ENCODE measurements at regions not wholly inside any gene's neighbourhood (a gene's known extent, or its start where the extent isn't known, plus 50 kb on each side); places are given as distances from the start of the nearest gene placed in this dataset.

- TF ChIP-seq, protein P1, sequence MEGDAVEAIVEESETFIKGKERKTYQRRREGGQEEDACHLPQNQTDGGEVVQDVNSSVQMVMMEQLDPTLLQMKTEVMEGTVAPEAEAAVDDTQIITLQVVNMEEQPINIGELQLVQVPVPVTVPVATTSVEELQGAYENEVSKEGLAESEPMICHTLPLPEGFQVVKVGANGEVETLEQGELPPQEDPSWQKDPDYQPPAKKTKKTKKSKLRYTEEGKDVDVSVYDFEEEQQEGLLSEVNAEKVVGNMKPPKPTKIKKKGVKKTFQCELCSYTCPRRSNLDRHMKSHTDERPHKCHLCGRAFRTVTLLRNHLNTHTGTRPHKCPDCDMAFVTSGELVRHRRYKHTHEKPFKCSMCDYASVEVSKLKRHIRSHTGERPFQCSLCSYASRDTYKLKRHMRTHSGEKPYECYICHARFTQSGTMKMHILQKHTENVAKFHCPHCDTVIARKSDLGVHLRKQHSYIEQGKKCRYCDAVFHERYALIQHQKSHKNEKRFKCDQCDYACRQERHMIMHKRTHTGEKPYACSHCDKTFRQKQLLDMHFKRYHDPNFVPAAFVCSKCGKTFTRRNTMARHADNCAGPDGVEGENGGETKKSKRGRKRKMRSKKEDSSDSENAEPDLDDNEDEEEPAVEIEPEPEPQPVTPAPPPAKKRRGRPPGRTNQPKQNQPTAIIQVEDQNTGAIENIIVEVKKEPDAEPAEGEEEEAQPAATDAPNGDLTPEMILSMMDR (IDR thresholded peaks at IDR 0.05) = no peak
- TF ChIP-seq POLR2A (IDR thresholded peaks at IDR 0.05) (no peak), POLR2AphosphoS5 (IDR thresholded peaks at IDR 0.05; ENCODE audit: insufficient read depth in 1 of 2, low read depth in 1 of 2) (no peak)
Measured at GRCh38 chr5:118144540-118144939, 843.8 kb downstream of the DTWD2 start.

Measured in vagina (tissue), 2 donors.